Activated naive CD4-positive, alpha-beta T cell treated with anti-CD3 and anti-CD28 coated beads for 36 hours (primary cell): ENCODE measurements at regions not wholly inside any gene's neighbourhood (a gene's known extent, or its start where the extent isn't known, plus 50 kb on each side); places are given as distances from the start of the nearest gene placed in this dataset.

ENCODE experiments used
- CTCF ChIA-PET: fragments of 350-600 bp; sonication (Branson Sonifier 250); formaldehyde crosslinking; loops from one replicate; lab custom pipeline; 2021; ENCODE audit warnings: antibody characterized with exemption; lab: Charles Lee
- DNase-seq: peaks from one replicate; pipeline ENCODE4 v3.0.0-alpha.2; 2020
- H3K27ac Mint-ChIP-seq: one replicate; pipeline ENCODE4 v1.8.0; 2021; ENCODE audit warnings: mild to moderate bottlenecking, mixed read lengths
- H3K27me3 Mint-ChIP-seq: one replicate; pipeline ENCODE4 v1.8.0; 2021; ENCODE audit warnings: low read depth, mixed read lengths
- H3K36me3 Mint-ChIP-seq: one replicate; pipeline ENCODE4 v1.8.0; 2021; ENCODE audit warnings: low read depth, mixed read lengths
- H3K4me1 Mint-ChIP-seq: one replicate; pipeline ENCODE4 v1.8.0; 2021; ENCODE audit warnings: low read depth, mixed read lengths
- H3K4me3 Mint-ChIP-seq: one replicate; pipeline ENCODE4 v1.8.0; 2021; ENCODE audit warnings: mild to moderate bottlenecking, moderate library complexity, mixed read lengths
- H3K9me3 Mint-ChIP-seq: one replicate; pipeline ENCODE4 v1.8.0; 2021; ENCODE audit warnings: mixed read lengths
- intact Hi-C: fragments of 100-400 bp; cut with micrococcal nuclease; formaldehyde crosslinking; loops from one replicate; pipeline ENCODE4 v1.15.1; 2023

DNA sequence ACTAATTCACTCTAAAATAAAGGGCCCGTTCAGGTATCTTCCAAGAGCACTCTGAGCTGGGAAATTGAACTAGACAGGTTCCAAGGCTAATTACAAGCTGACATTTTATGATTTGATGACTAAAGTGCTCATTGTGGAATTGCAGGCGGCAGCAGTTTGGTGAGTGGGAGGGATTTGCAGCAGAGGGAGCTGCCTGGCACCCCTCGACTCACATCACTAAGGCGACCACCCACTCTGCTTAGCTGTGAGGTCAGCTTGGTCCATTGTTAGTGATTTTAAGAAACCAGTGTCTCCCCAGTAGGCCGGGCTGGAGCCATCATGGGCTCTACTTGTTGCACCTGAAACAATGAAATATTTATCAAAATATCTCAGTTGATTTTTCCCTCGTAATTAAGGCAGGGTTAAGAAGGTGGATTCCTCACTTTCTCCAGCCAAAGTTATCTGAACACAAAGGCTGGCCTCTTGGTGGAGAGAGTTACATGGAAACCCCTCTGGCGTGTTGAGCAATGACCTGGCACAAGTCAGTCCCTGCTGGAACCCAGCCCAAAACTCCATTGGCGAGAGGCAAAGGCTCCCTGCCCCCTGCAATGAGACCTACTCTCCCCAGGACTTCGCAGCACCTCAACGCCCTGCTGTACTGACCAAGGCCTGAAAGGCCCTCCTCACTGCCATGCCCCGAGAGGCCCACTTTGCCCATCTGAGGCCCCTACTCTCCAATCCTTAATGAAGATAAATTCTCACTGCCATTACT is 65.0 kb upstream of the ATP2B2 start:
- CTCF ChIA-PET = interaction anchor here (0.6 to 0.9 kb wide), 2 partner anchors 226 to 371 kb away, joined by 3 read pairs; no protein-coding TSS in a partner anchor
- H3K27ac Mint-ChIP-seq = no peak overlapping the region

DNA sequence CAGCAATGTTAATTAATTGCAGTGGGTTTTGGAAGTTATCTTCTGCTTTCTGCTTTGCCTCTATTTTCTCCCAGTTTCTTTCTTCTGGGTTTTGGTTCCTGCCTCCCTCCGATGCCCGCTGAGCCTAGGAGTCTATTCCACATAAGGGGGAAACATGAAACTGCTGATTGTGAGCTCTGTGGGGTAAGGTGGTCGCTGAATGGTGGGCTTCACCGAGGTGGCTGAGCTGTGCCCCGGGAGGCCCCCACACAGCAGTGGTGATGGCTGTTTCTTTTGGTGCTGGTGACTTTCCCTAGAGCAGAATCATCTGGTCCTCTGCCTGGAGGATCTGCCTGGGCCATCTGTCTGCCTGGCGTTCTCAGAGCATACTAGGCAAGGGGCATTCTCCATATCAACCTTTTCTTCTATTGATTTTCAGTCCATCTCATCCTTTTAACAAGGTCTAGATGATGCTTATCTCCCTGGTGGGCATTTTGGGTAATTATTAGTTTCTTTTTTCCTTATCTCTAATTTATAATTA is 68.8 kb upstream of the ATP2B2 start:
- H3K27me3 Mint-ChIP-seq = peaks cover 5% of the 10 kb centered on the region
- no peak overlapping the region for H3K27ac Mint-ChIP-seq
- no peaks in the 10 kb centered on the region for H3K9me3 Mint-ChIP-seq
- no peak for DNase-seq
- CTCF ChIA-PET = no interaction called here
- H3K4me1 Mint-ChIP-seq = no peaks in the 10 kb centered on the region
- H3K36me3 Mint-ChIP-seq = no peaks in the 10 kb centered on the region
- intact Hi-C loops = no loop called here
- H3K4me3 Mint-ChIP-seq = no peak overlapping the region

More for the DNA sequence above, 65.0 kb upstream of the ATP2B2 start:
- Mint-ChIP-seq H3K9me3 (no peaks in the 10 kb centered on the region), H3K36me3 (no peaks in the 10 kb centered on the region), H3K4me1 (no peaks in the 10 kb centered on the region), H3K27me3 (peaks cover 7% of the 10 kb centered on the region), H3K4me3 (no peak overlapping the region)
- intact Hi-C loops = no loop called here
- no peak for DNase-seq

DNA sequence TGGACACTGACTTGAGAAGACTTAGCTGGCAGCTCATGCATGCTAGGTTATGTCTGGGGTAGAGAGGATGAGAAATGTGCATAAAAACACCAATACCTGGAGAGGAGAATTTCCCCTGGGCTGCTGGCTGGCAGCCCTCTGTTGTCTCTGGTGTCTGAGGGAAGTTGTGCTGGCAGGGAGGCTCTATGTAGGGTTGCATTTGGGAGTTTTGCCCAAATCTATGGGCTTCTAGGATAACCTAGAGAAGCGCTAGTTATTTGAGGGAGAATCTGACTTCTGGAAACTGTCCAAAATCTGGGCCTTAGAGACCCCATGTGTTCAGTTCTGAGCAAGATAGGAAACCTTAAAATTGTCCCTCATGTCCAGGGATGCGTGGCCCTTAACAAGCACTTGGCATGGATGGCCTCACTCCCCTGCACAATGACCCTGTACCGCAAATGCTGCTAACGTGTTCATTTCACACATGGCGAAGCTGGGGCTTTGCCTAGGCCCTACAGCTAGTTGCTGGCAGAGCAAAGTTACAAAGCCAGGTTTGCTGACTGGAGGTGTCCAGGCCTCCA is 70.3 kb upstream of the ATP2B2 start:
- CTCF ChIA-PET = no interaction called here
- no peaks in the 10 kb centered on the region for H3K9me3 Mint-ChIP-seq
- no peaks in the 10 kb centered on the region for H3K4me1 Mint-ChIP-seq
- intact Hi-C loops = no loop called here
- no peak overlapping the region for H3K4me3 Mint-ChIP-seq
- DNase-seq = no peak
- no peak overlapping the region for H3K27ac Mint-ChIP-seq
- H3K27me3 Mint-ChIP-seq = peaks cover 5% of the 10 kb centered on the region
- no peaks in the 10 kb centered on the region for H3K36me3 Mint-ChIP-seq

DNA sequence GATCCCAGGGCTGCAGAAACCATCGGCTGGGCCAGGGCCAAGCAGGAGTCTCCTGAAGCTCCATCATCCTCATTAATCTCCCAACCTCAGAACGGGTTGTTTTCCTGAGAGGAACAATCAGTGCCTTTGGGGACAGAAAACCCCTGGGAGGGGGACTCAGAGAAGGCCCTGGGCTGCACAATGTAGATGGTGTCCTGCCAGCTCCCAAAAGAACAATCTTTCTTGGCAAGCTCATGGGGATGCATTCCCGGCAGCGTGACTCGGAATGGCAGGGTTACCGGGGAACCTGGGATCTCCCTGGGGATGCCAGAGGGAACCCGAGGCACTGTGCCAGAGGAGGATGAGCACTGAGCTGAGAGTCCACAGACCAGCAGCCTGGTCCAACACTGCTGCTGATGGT is 72.1 kb upstream of the ATP2B2 start:
- Mint-ChIP-seq H3K27ac (no peak overlapping the region), H3K36me3 (no peaks in the 10 kb centered on the region), H3K9me3 (no peaks in the 10 kb centered on the region), H3K4me3 (no peak overlapping the region), H3K27me3 (peaks cover 6% of the 10 kb centered on the region), H3K4me1 (no peaks in the 10 kb centered on the region)
- DNase-seq = no peak
- intact Hi-C loops = no loop called here
- CTCF ChIA-PET = no interaction called here

DNA sequence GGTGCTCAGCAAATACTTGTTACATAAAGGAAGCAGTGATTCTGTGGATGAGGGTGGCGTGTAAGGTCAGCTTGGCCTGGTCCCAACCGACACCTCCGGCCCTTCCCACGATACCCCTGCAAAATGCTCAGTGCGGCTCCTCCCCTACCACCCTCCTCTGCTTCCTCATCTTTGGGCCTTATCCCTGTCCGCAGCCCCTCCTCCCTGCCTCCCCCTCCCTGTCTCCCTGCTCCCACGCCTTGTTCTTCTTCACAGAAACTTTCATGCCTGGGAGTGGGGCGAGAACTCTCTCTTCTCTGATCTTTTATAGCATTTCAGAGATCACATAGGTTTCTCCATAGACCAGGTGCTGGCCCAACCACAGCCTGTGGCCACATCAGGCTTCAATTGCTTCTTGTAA is 75.0 kb upstream of the ATP2B2 start:
- intact Hi-C loops = no loop called here
- Mint-ChIP-seq H3K27me3 (peaks cover 12% of the 10 kb centered on the region), H3K9me3 (no peaks in the 10 kb centered on the region), H3K4me1 (no peaks in the 10 kb centered on the region), H3K27ac (no peak overlapping the region), H3K4me3 (no peak overlapping the region), H3K36me3 (no peaks in the 10 kb centered on the region)
- no peak for DNase-seq
- CTCF ChIA-PET = no interaction called here

DNA sequence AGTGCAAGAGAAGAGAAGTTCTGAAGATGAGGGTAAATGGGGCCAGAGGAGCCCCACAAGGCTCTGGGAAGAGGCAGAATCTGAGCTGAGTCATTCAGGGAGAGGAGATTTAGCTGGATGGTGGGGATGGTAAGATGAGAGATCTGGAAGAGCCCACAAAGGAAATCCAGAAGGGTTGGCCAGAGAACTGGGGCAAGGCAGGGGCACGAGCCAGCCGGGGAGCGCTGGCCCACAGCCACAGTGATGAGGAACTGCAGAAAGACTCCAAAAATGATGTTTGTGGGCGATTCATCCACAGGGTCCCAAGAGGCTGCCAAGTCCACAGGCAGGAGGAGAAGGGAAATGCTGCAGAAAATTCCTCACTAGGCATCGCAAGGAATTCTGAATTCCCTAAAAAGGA is 75.9 kb upstream of the ATP2B2 start:
- no peak for DNase-seq
- CTCF ChIA-PET = no interaction called here
- no peak overlapping the region for H3K4me3 Mint-ChIP-seq
- no peaks in the 10 kb centered on the region for H3K9me3 Mint-ChIP-seq
- H3K27me3 Mint-ChIP-seq = peaks cover 14% of the 10 kb centered on the region
- no peaks in the 10 kb centered on the region for H3K4me1 Mint-ChIP-seq
- H3K27ac Mint-ChIP-seq = no peak overlapping the region
- intact Hi-C loops = no loop called here
- no peaks in the 10 kb centered on the region for H3K36me3 Mint-ChIP-seq

DNA sequence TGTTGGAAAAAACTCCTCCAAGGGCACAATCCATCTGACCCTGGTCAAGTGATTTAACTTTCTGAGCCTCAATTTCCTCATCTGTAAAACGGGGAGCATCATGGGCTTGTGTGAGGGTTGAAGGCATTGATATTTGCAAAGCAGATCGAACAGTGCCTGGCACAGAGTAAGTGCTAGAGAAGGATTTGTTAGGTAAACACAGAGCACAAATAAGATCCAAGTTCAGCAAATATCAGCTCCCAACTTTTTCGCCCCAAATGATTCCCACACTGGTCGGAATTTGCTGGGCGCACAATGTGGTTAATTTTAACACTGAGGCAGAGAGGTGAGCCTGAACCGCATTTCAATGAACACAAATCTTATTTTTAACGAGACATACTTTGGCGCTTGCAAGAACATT is 76.3 kb upstream of the ATP2B2 start:
- Mint-ChIP-seq H3K4me1 (no peaks in the 10 kb centered on the region), H3K27me3 (peaks cover 14% of the 10 kb centered on the region), H3K4me3 (no peak overlapping the region), H3K9me3 (no peaks in the 10 kb centered on the region), H3K27ac (no peak overlapping the region), H3K36me3 (no peaks in the 10 kb centered on the region)
- intact Hi-C loops = no loop called here
- DNase-seq = no peak
- CTCF ChIA-PET = no interaction called here

DNA sequence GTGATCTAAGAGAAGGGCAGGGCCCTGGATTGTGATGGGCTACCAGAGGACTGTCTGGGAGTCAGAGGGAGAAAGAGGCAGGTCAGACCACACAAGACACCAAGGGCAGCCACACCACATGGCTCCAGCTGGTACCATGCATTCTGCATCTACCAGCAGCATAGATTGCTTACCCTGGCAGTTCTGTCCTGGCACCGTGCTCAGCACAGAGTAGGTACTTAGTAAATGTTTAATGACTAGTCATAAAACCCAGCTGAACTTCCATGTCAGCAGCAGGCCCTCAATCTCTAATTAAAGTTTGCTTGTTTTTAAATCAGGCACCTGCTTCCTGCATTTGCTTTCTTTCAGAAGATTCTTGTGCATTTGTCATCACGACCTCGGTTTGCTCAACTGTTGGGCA is 77.3 kb upstream of the ATP2B2 start:
- Mint-ChIP-seq H3K27ac (no peak overlapping the region), H3K4me1 (no peaks in the 10 kb centered on the region)
- intact Hi-C loops = no loop called here

DNA sequence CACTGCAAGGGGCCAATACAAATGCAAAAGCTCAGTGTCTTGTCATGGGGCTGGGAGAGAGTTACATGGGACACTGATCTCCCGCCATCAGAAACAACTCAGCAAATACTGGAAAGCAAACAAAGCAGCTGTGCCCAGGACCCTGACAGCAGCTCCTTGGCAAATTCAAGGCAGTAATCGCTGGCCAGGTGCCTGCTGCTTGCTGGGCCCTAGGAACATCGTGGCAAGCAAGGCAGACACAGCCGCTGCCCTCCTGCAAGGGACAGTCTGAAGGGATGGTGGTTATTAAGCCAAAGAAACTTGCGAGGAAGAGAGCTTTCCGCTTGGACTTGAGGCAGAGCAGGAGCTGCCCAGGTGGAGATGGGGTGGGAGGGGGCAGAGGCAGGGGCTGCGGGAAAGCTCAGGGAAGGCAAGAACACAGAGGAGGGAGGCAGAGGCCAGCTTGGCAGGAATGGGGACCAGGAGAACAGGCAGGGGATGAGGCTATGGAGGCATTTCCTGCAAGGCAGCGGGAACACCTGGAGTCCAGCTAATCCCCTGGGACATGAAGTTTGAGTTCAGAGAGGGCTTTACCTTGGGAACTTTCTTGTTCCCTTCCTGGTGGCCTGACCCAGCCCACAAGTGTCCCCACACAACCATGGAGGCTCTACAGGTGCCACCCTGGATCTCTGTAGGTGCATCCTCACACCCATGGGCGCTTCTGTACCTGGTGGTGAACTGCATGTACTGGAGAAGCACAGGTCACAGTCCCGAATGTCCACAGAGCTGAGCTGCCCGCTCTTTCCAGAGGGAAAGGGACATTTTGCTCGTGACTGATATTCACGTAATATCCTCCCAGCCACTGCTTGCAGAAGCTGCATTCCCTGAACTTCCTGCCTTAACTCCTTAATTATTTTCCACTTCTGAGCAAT is 78.7 kb upstream of the ATP2B2 start:
- Mint-ChIP-seq H3K27me3 (peaks cover 14% of the 10 kb centered on the region), H3K9me3 (no peaks in the 10 kb centered on the region), H3K4me1 (no peaks in the 10 kb centered on the region), H3K27ac (no peak overlapping the region), H3K36me3 (no peaks in the 10 kb centered on the region), H3K4me3 (no peak overlapping the region)
- DNase-seq = no peak
- CTCF ChIA-PET = no interaction called here
- intact Hi-C loops = no loop called here

More for the DNA sequence above, 77.3 kb upstream of the ATP2B2 start:
- Mint-ChIP-seq H3K27me3 (peaks cover 14% of the 10 kb centered on the region), H3K4me3 (no peak overlapping the region), H3K9me3 (no peaks in the 10 kb centered on the region), H3K36me3 (no peaks in the 10 kb centered on the region)
- no peak for DNase-seq
- CTCF ChIA-PET = no interaction called here

DNA sequence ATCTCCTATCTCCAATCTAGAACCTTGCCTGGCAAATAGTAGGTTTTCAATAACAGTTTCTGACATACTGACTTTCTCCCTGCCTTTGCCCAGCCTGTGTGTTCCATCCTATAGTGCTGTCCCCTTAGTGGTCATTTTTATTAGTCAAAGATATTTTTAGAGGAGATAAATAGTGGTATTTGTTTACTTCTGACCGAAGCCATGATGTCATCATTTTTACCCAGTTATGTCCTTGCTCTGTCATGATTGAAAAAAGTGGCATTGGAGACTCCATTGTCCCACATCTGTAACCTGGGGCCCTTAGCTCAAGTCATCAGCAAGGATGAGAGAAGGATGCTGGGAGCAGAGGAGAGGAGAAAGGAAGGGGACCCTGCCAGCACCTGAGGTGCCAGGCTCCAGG is 80.6 kb upstream of the ATP2B2 start:
- H3K4me3 Mint-ChIP-seq = no peak overlapping the region
- no peaks in the 10 kb centered on the region for H3K9me3 Mint-ChIP-seq
- no peaks in the 10 kb centered on the region for H3K4me1 Mint-ChIP-seq
- intact Hi-C loops = no loop called here
- CTCF ChIA-PET = no interaction called here
- H3K36me3 Mint-ChIP-seq = no peaks in the 10 kb centered on the region
- DNase-seq = no peak
- no peak overlapping the region for H3K27ac Mint-ChIP-seq
- peaks cover 14% of the 10 kb centered on the region for H3K27me3 Mint-ChIP-seq

DNA sequence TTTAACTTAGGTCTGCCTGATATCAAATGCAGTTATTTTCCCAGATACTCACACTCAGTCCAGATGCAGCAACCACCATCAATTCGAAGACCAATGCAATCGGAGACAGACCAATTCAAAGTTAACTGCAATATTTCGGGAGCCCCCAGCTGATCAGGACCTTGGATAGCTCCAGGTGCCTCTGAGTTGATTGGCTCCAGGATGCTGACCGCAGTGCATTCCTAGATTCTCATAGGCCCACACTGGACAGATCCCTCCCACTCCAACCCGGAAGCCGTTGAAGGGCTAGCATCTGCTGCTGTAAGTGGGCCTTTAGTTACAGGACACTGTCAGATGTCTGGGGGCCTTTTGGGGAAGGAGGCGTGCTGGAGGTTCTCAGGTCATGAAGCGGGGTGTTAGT is 89.5 kb upstream of the ATP2B2 start:
- H3K4me1 Mint-ChIP-seq = no peaks in the 10 kb centered on the region
- no peaks in the 10 kb centered on the region for H3K36me3 Mint-ChIP-seq
- no peak overlapping the region for H3K4me3 Mint-ChIP-seq
- CTCF ChIA-PET = no interaction called here
- no peak overlapping the region for H3K27ac Mint-ChIP-seq
- intact Hi-C loops = no loop called here
- peaks cover 2% of the 10 kb centered on the region for H3K9me3 Mint-ChIP-seq
- H3K27me3 Mint-ChIP-seq = peaks cover 26% of the 10 kb centered on the region
- peak; percentile 66 for DNase-seq

DNA sequence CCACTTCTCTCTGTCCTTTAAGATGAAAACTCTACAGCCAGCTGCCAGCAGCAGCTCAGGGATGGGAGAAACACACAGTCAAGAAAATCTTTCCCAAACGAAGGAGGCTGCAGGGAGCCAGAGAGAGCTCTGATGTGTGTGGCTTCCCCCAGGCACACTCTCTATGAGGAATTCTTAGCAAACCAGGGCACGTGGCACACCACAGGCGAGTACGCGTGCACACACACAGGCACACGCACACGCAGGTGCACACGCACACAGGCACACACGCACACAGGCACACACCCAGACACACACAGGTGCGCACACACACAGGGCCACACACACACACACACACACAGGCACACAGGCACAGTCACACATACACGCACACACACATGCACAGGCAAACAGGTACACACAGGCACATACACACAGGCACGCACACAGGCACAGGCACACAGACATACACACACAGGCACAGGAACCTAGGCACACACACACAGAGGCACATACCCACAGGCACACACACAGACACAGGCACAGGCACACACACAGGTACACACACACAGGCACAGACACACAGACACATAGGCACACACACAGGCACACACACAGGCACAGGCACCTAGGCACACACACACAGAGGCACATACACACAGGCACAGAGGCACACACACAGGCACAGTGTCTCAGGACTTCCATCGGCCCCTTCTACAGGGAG is 91.5 kb upstream of the ATP2B2 start:
- Mint-ChIP-seq H3K4me1 (peaks cover 4% of the 10 kb centered on the region), H3K4me3 (no peak overlapping the region), H3K27ac (no peak overlapping the region), H3K9me3 (peaks cover 2% of the 10 kb centered on the region), H3K27me3 (peaks cover 26% of the 10 kb centered on the region), H3K36me3 (no peaks in the 10 kb centered on the region)
- CTCF ChIA-PET = no interaction called here
- intact Hi-C loops = no loop called here
- no peak for DNase-seq
